DOHH2 (cell line): ENCODE measurements at regions not wholly inside any gene's neighbourhood (a gene's known extent, or its start where the extent isn't known, plus 50 kb on each side); places are given as distances from the start of the nearest gene placed in this dataset.

ENCODE experiments used
- H3F3A ChIP-seq: fragments of 200-600 bp; sonication (generic), shearing (Covaris generic); 2 replicates; pipeline ENCODE4 v1.6.0; 2016; ENCODE audit warnings: antibody characterized with exemption, mild to moderate bottlenecking; ENCODE audit not compliant: control insufficient read depth, insufficient read depth
- H3K27ac ChIP-seq: fragments of 200-600 bp; sonication (generic); 2 replicates; pipeline ENCODE4 v1.5.1; 2014; ENCODE audit warnings: low read depth, mild to moderate bottlenecking, low read length, moderate library complexity
- H3K27me3 ChIP-seq: fragments of 200-600 bp; sonication (generic); 2 replicates; pipeline ENCODE4 v1.6.1; 2014; ENCODE audit warnings: mild to moderate bottlenecking, low read length, mixed read lengths; ENCODE audit not compliant: control insufficient read depth
- H3K36me3 ChIP-seq: fragments of 200-600 bp; sonication (generic); 2 replicates; pipeline ENCODE4 v1.6.1; 2014; ENCODE audit warnings: mild to moderate bottlenecking, low read length, moderate library complexity, mixed read lengths; ENCODE audit not compliant: control insufficient read depth
- H3K4me1 ChIP-seq: fragments of 200-600 bp; sonication (generic); 2 replicates; pipeline ENCODE4 v1.6.1; 2014; ENCODE audit warnings: mild to moderate bottlenecking, low read length, mixed read lengths; ENCODE audit not compliant: control insufficient read depth
- H3K4me2 ChIP-seq: fragments of 200-600 bp; sonication (generic); 2 replicates; pipeline ENCODE4 v1.6.0; 2014; ENCODE audit warnings: mild to moderate bottlenecking, low read length, moderate library complexity
- H3K4me3 ChIP-seq: fragments of 200-600 bp; sonication (generic); 2 replicates; pipeline ENCODE4 v1.5.1; 2014; ENCODE audit warnings: mild to moderate bottlenecking, low read length, mixed read lengths
- H3K79me2 ChIP-seq: fragments of 200-600 bp; sonication (generic); 2 replicates; pipeline ENCODE4 v1.6.1; 2014; ENCODE audit warnings: mild to moderate bottlenecking, low read length, mixed read lengths; ENCODE audit not compliant: control insufficient read depth
- H3K9me2 ChIP-seq: fragments of 200-600 bp; sonication (generic); replicated peaks from 2 replicates; pipeline ENCODE4 v1.6.1; 2014; ENCODE audit warnings: mild to moderate bottlenecking, low read length, mixed read lengths; ENCODE audit not compliant: control insufficient read depth
- H3K9me3 ChIP-seq: fragments of 200-600 bp; sonication (generic); 2 replicates; pipeline ENCODE4 v1.6.1; 2014; ENCODE audit warnings: antibody characterized with exemption, low read length, mixed read lengths; ENCODE audit not compliant: control insufficient read depth, insufficient read depth
- H4K20me1 ChIP-seq: fragments of 200-600 bp; sonication (generic); 2 replicates; pipeline ENCODE4 v1.6.0; 2014; ENCODE audit warnings: low read depth, mild to moderate bottlenecking, antibody characterized with exemption, low read length, moderate library complexity; ENCODE audit not compliant: control insufficient read depth, insufficient read depth
- EZH2phosphoT487 ChIP-seq: fragments of 200-600 bp; sonication (generic); IDR thresholded peaks from 2 replicates; pipeline ENCODE4 v1.6.1; 2017; ENCODE audit warnings: borderline replicate concordance, mild to moderate bottlenecking, antibody characterized with exemption, low read length, moderate library complexity, mixed read lengths
- TF ChIP-seq, protein P1 (sequence below): fragments of 200-600 bp; sonication (generic); IDR thresholded peaks from one replicate; pipeline ENCODE4 v1.5.1; 2014; ENCODE audit warnings: antibody characterized with exemption, mild to moderate bottlenecking, low read depth, low read length; ENCODE audit not compliant: poor library complexity, severe bottlenecking

DNA sequence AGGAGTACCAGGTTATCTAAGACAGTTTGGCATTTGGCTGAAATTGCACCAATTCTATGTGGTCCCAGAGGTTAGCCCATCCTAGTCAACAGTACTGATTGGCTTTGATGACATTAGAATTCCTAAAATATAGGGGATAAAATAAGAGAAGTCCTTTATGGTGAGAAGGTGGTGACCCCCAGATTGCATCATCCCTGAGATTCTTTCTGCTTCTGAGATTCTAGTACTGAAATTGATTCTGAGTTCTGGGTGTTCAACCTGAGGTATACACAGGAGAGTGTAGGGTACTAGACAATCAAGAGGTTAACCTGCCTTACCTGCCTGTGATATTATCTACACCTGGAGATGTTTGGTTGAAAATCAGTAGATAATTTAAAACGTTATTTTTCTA, 140.9 kb upstream of the MRPS22 start:
- TF ChIP-seq EZH2phosphoT487 = no peak
- TF ChIP-seq, protein P1, sequence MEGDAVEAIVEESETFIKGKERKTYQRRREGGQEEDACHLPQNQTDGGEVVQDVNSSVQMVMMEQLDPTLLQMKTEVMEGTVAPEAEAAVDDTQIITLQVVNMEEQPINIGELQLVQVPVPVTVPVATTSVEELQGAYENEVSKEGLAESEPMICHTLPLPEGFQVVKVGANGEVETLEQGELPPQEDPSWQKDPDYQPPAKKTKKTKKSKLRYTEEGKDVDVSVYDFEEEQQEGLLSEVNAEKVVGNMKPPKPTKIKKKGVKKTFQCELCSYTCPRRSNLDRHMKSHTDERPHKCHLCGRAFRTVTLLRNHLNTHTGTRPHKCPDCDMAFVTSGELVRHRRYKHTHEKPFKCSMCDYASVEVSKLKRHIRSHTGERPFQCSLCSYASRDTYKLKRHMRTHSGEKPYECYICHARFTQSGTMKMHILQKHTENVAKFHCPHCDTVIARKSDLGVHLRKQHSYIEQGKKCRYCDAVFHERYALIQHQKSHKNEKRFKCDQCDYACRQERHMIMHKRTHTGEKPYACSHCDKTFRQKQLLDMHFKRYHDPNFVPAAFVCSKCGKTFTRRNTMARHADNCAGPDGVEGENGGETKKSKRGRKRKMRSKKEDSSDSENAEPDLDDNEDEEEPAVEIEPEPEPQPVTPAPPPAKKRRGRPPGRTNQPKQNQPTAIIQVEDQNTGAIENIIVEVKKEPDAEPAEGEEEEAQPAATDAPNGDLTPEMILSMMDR = no peak
- no peaks in the 10 kb centered on the region for H3K36me3 ChIP-seq
- H3K27me3 ChIP-seq = no peaks in the 10 kb centered on the region
- no peaks in the 10 kb centered on the region for H3K9me3 ChIP-seq
- no peaks in the 10 kb centered on the region for H3K9me2 ChIP-seq
- H3K4me3 ChIP-seq = no peak overlapping the region
- H3F3A ChIP-seq = no peaks in the 10 kb centered on the region
- H3K79me2 ChIP-seq = no peaks in the 10 kb centered on the region
- H3K4me1 ChIP-seq = no peaks in the 10 kb centered on the region
- H4K20me1 ChIP-seq = no peaks in the 10 kb centered on the region
- H3K4me2 ChIP-seq = no peak overlapping the region
- H3K27ac ChIP-seq = no peak overlapping the region

DNA sequence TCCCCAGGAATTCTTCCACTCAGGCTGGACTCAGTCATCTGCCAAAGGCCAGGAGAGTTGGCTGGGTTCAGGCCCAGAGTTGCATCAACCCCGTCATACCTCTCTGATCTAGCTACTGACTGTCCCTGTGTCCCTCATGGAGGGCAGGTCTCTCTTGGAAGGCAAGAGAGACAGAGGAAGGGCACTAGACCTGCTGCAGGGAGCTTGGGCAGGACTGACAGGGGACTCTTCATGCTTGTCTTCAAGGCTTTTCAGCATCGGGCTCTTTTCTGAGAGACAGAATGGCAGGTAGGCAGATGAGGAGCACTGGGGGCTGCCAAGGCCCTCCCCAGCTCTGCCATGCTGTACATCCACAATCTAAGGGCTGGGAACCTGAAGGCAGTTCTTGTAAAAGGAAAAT, 140.1 kb upstream of the MRPS22 start:
- Histone ChIP-seq H4K20me1 (no peaks in the 10 kb centered on the region), H3K79me2 (no peaks in the 10 kb centered on the region), H3K27me3 (no peaks in the 10 kb centered on the region), H3K9me2 (no peaks in the 10 kb centered on the region), H3F3A (no peaks in the 10 kb centered on the region), H3K4me3 (no peak overlapping the region), H3K9me3 (no peaks in the 10 kb centered on the region), H3K27ac (no peak overlapping the region), H3K4me2 (no peak overlapping the region), H3K4me1 (no peaks in the 10 kb centered on the region), H3K36me3 (no peaks in the 10 kb centered on the region)
- TF ChIP-seq, protein P1 = no peak
- TF ChIP-seq EZH2phosphoT487 = no peak

DNA sequence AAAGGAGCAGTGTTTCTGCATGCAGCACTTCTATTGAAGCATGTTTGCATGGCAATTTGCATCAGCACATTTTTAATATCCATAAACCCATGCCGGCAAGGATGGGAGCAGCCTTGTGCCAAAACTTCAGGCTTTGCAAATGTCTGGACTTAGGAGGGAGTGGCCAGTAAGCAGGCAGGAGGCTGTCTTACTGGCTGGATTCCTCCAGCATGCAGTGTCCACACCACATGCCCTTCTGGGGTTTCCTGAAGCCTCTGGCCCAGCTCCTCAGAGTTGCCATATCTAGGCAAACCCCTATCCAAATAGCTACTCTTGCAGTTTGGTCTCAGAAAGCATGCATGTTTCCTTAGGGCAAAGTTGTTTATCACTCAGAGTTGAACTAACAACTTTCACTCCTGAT, 139.1 kb upstream of the MRPS22 start:
- no peak overlapping the region for H3K27ac ChIP-seq
- no peaks in the 10 kb centered on the region for H3K79me2 ChIP-seq

More for the DNA sequence above, 139.1 kb upstream of the MRPS22 start:
- Histone ChIP-seq H3K9me3 (no peaks in the 10 kb centered on the region), H3K27me3 (no peaks in the 10 kb centered on the region), H3K4me2 (no peak overlapping the region), H3K36me3 (no peaks in the 10 kb centered on the region), H3K4me3 (no peak overlapping the region), H3K9me2 (no peaks in the 10 kb centered on the region), H3K4me1 (no peaks in the 10 kb centered on the region), H4K20me1 (no peaks in the 10 kb centered on the region), H3F3A (no peaks in the 10 kb centered on the region)
- TF ChIP-seq, protein P1 = no peak
- no peak for TF ChIP-seq EZH2phosphoT487
